Endothelial cell of umbilical vein (primary cell): ENCODE measurements at regions not wholly inside any gene's neighbourhood (a gene's known extent, or its start where the extent isn't known, plus 50 kb on each side); places are given as distances from the start of the nearest gene placed in this dataset.

Experiments used
- BruUV-seq: library from RNA; stranded (reverse); fragments of 400-500 nt; replicated peaks from 2 replicates; lab custom pipeline; 2021; lab: Mats Ljungman, UMichigan
- CTCF ChIA-PET: fragments of 300-600, 350-600 bp; sonication (Branson Sonifier 250); formaldehyde crosslinking; loops from one replicate; lab custom pipeline; 2021; ENCODE audit warnings: antibody characterized with exemption, inconsistent platforms; lab: Charles Lee
- POLR2A ChIA-PET: fragments of 300-600, 350-600 bp; sonication (Branson Sonifier 250); formaldehyde crosslinking; loops from one replicate; lab custom pipeline; 2021; ENCODE audit warnings: antibody characterized with exemption, inconsistent platforms; lab: Charles Lee
- DNase-seq: peaks from one replicate; pipeline ENCODE4 v3.0.0-alpha.2; 2011; ENCODE audit warnings: low read depth, low spot score
- FAIRE-seq: peaks from 2 replicates; lab custom pipeline; 2011; peaks lifted over from hg19 to GRCh38; lab: Jason Lieb, UNC
- H2AFZ ChIP-seq: 2 replicates; pipeline ENCODE4 v1.6.0; 2012; ENCODE audit warnings: low read depth, low read length, control low read depth, inconsistent platforms
- H3K27ac ChIP-seq: 2 replicates; pipeline ENCODE4 v1.5.1; 2011; ENCODE audit warnings: low read depth, mild to moderate bottlenecking, control low read depth, low read length, moderate library complexity; ENCODE audit not compliant: insufficient read depth
- H3K27me3 ChIP-seq, 2 experiments: 2 replicates each; pipeline versions ENCODE4 v1.6.0 to v1.6.1; 2011; ENCODE audit warnings: low read length in 2 of 2, mixed read lengths in 1 of 2; ENCODE audit not compliant: control insufficient read depth in 2 of 2, insufficient read depth in 2 of 2
- H3K36me3 ChIP-seq, 2 experiments: 2 replicates in 1 of 2; 3 replicates in 1 of 2; pipeline ENCODE4 v1.5.1; 2011; ENCODE audit warnings: low read length in 2 of 2, mild to moderate bottlenecking in 1 of 2, moderate library complexity in 1 of 2; ENCODE audit not compliant: control insufficient read depth in 2 of 2, insufficient read depth in 2 of 2; ENCODE audit errors: extremely low read depth in 1 of 2
- H3K4me1 ChIP-seq: 3 replicates; pipeline ENCODE4 v1.5.1; 2011; ENCODE audit warnings: mild to moderate bottlenecking, low read length; ENCODE audit not compliant: control insufficient read depth, insufficient read depth; ENCODE audit errors: extremely low read depth
- H3K4me2 ChIP-seq: 2 replicates; pipeline ENCODE4 v1.6.1; 2011; ENCODE audit warnings: low read length, control low read depth, mixed read lengths; ENCODE audit not compliant: insufficient read depth
- H3K4me3 ChIP-seq, 3 experiments: fragments of 200-600 bp in 1 of 3; sonication (generic), shearing (Covaris generic) in 1 of 3; replicated peaks in 1 of 3; 2 replicates each; pipeline ENCODE4 v1.5.1; 2011 to 2016; ENCODE audit warnings: control low read depth in 3 of 3, low read length in 3 of 3, mild to moderate bottlenecking in 2 of 3, inconsistent platforms in 1 of 3, low read depth in 1 of 3, moderate library complexity in 1 of 3; ENCODE audit not compliant: insufficient read depth in 1 of 3
- H3K79me2 ChIP-seq: 2 replicates; pipeline ENCODE4 v1.6.0; 2012; ENCODE audit warnings: low read length, inconsistent platforms; ENCODE audit not compliant: control insufficient read depth, insufficient read depth
- H3K9ac ChIP-seq: replicated peaks from 2 replicates; pipeline ENCODE3; 2011; ENCODE audit warnings: low read length, control low read depth; ENCODE audit not compliant: insufficient read depth; ENCODE audit errors: extremely low read depth
- H3K9me1 ChIP-seq: replicated peaks from 3 replicates; pipeline ENCODE4 v1.6.0; 2011; ENCODE audit warnings: mild to moderate bottlenecking, low read length; ENCODE audit not compliant: control insufficient read depth, insufficient read depth; ENCODE audit errors: extremely low read depth
- H3K9me3 ChIP-seq: replicated peaks from 2 replicates; pipeline ENCODE4 v1.5.1; 2012; ENCODE audit warnings: low read length, inconsistent platforms; ENCODE audit not compliant: control insufficient read depth, insufficient read depth
- H4K20me1 ChIP-seq: replicated peaks from 2 replicates; pipeline ENCODE3; 2011; ENCODE audit warnings: mild to moderate bottlenecking, low read length; ENCODE audit not compliant: control insufficient read depth, insufficient read depth; ENCODE audit errors: extremely low read depth
- CTCF ChIP-seq, 2 donors: IDR thresholded peaks; 1 replicate in 1 of 2; 2 replicates in 1 of 2; pipeline ENCODE4 v1.5.1; 2011; ENCODE audit warnings: low read length in 2 of 2, mild to moderate bottlenecking in 2 of 2, moderate library complexity in 2 of 2, control low read depth in 1 of 2, inconsistent platforms in 1 of 2, low read depth in 1 of 2; ENCODE audit not compliant: insufficient read depth in 1 of 2; ENCODE audit errors: extremely low read depth in 1 of 2
- EZH2 ChIP-seq: IDR thresholded peaks from 2 replicates; pipeline ENCODE4 v1.6.1; 2012; ENCODE audit warnings: borderline replicate concordance, low read depth, mild to moderate bottlenecking, moderate library complexity, low read length, inconsistent platforms; ENCODE audit not compliant: severe bottlenecking
- FOS ChIP-seq: IDR thresholded peaks from 2 replicates; pipeline ENCODE4 v1.6.1; 2011; ENCODE audit warnings: mild to moderate bottlenecking, low read length, moderate library complexity, borderline replicate concordance; ENCODE audit not compliant: insufficient read depth
- GATA2 ChIP-seq: IDR thresholded peaks from 2 replicates; pipeline ENCODE4 v1.7.0; 2011; ENCODE audit warnings: low read depth, mild to moderate bottlenecking, moderate library complexity, mixed read lengths, low read length; ENCODE audit not compliant: insufficient read length, insufficient read depth
- JUN ChIP-seq: IDR thresholded peaks from 2 replicates; pipeline ENCODE4 v1.6.1; 2011; ENCODE audit warnings: borderline replicate concordance, low read depth; ENCODE audit not compliant: insufficient read length, insufficient read depth
- MAX ChIP-seq: IDR thresholded peaks from 2 replicates; pipeline ENCODE4 v1.6.1; 2011; ENCODE audit not compliant: insufficient read depth, insufficient read length
- MYC ChIP-seq: IDR thresholded peaks from one replicate; pipeline ENCODE4 v1.6.1; 2011; ENCODE audit warnings: mild to moderate bottlenecking, low read depth, low read length
- POLR2A ChIP-seq: IDR thresholded peaks from 2 replicates; pipeline ENCODE4 v1.6.1; 2012; ENCODE audit warnings: low read depth, mild to moderate bottlenecking, control low read depth, low read length
- POLR2AphosphoS5 ChIP-seq: IDR thresholded peaks from 2 replicates; pipeline ENCODE4 v1.6.1; 2012; ENCODE audit warnings: low read depth, mild to moderate bottlenecking, control low read depth, low read length, moderate library complexity; ENCODE audit not compliant: insufficient read depth
- dilution Hi-C: fragments of 300-500 bp; cut with MboI; formaldehyde crosslinking; loops from one replicate; pipeline ENCODE4 v1.15.0; 2019; ENCODE audit warnings: low sequenced_read_pairs; ENCODE audit not compliant: extremely low pct_ligation_motif_present
- intact Hi-C: fragments of 100-400 bp; cut with micrococcal nuclease; formaldehyde crosslinking; loops from one replicate; pipeline ENCODE4 v1.10.0; 2022

GRCh38 chr11:115892016-115892415 is 387.8 kb upstream of the CADM1 start:
- Histone ChIP-seq H3K4me2 (no peak overlapping the region), H3K36me3 (no peaks in the 10 kb centered on the region), H3K79me2 (no peaks in the 10 kb centered on the region), H3K4me1 (no peaks in the 10 kb centered on the region), H3K27me3 (no peaks in the 10 kb centered on the region), H3K4me3 (no peak overlapping the region), H3K9me3 (peaks cover 21% of the 10 kb centered on the region), H3K27ac (no peak overlapping the region), H4K20me1 (no peaks in the 10 kb centered on the region), H2AFZ (no peak overlapping the region), H3K9ac (no peak overlapping the region), H3K9me1 (no peaks in the 10 kb centered on the region)
- intact Hi-C loops (no loop called here), dilution Hi-C loops (no loop called here)
- CTCF ChIA-PET = no interaction called here
- no peak for DNase-seq
- no peak for TF ChIP-seq GATA2
- TF ChIP-seq POLR2AphosphoS5 = no peak
- TF ChIP-seq MYC = no peak
- no peak for TF ChIP-seq CTCF (IDR thresholded peaks at IDR 0.05; ENCODE audit: extremely low read depth in 1 of 2, insufficient read depth in 1 of 2, low read depth in 1 of 2, low read length in 2 of 2)
- TF ChIP-seq FOS = no peak
- no peak for TF ChIP-seq EZH2
- TF ChIP-seq POLR2A = no peak
- no peak for TF ChIP-seq MAX
- no peak for TF ChIP-seq JUN
- BruUV-seq = no TSS peak
- no peak for FAIRE-seq
- POLR2A ChIA-PET = no interaction called here
